SK-N-SH (cell line): ENCODE measurements at regions not wholly inside any gene's neighbourhood (a gene's known extent, or its start where the extent isn't known, plus 50 kb on each side); places are given as distances from the start of the nearest gene placed in this dataset.

ENCODE experiments used
- CTCF ChIA-PET: fragments of 300-600, 350-600 bp; formaldehyde crosslinking; extraction: SDS; loops from one replicate; lab custom pipeline; 2021; lab: Yijun Ruan, JAX
- POLR2A ChIA-PET: fragments of 350-600 bp; sonication (Branson Sonifier 250); formaldehyde crosslinking; extraction: SDS; loops from one replicate; lab custom pipeline; 2020; ENCODE audit warnings: antibody characterized with exemption, inconsistent platforms; lab: Yijun Ruan, JAX
- DNase-seq: peaks from one replicate; pipeline ENCODE4 v3.0.0; 2012
- H2AFZ ChIP-seq: fragments of 200-600 bp; sonication (generic); 2 replicates; pipeline ENCODE4 v1.8.1; 2016; ENCODE audit warnings: antibody characterized with exemption, mild to moderate bottlenecking, low read depth
- H3F3A ChIP-seq: fragments of 200-600 bp; sonication (generic); replicated peaks from 2 replicates; pipeline ENCODE3; 2016; ENCODE audit warnings: antibody characterized with exemption, mild to moderate bottlenecking; ENCODE audit not compliant: insufficient read depth
- H3K27ac ChIP-seq, 2 experiments: fragments of 200-500 bp in 1 of 2; fragments of 200-600 bp in 1 of 2; sonication (Bioruptor generic) in 1 of 2; sonication (generic), shearing (Covaris generic) in 1 of 2; 2 replicates each; pipeline versions ENCODE4 v1.5.1 to v1.6.1; 2014 to 2016; ENCODE audit warnings: low read depth in 2 of 2, inconsistent platforms in 1 of 2, low read length in 1 of 2, mild to moderate bottlenecking in 1 of 2, mixed read lengths in 1 of 2
- H3K27me3 ChIP-seq: fragments of 200-600 bp; sonication (generic), shearing (Covaris generic); 2 replicates; pipeline ENCODE4 v1.6.1; 2016; ENCODE audit warnings: mixed run types; ENCODE audit not compliant: insufficient read depth
- H3K36me3 ChIP-seq, 2 experiments: fragments of 200-500 bp in 1 of 2; fragments of 200-600 bp in 1 of 2; sonication (Bioruptor generic) in 1 of 2; sonication (generic) in 1 of 2; replicated peaks in 1 of 2; 2 replicates each; pipeline versions ENCODE3 to v1.5.1; 2014 to 2016; ENCODE audit warnings: low read length in 1 of 2, mild to moderate bottlenecking in 1 of 2; ENCODE audit not compliant: insufficient read depth in 2 of 2, control insufficient read depth in 1 of 2
- H3K4me1 ChIP-seq, 2 experiments: fragments of 200-500 bp in 1 of 2; fragments of 200-600 bp in 1 of 2; sonication (Bioruptor generic) in 1 of 2; sonication (generic), shearing (Covaris generic) in 1 of 2; 2 replicates each; pipeline versions ENCODE4 v1.5.1 to v1.6.1; 2014 to 2016; ENCODE audit warnings: low read depth in 1 of 2, low read length in 1 of 2, mixed run types in 1 of 2; ENCODE audit not compliant: insufficient read depth in 2 of 2, control insufficient read depth in 1 of 2
- H3K4me2 ChIP-seq: fragments of 200-600 bp; sonication (generic), shearing (Covaris generic); 2 replicates; pipeline ENCODE4 v1.6.1; 2017; ENCODE audit warnings: mixed run types
- H3K4me3 ChIP-seq, 2 experiments: fragments of 200-500 bp in 1 of 2; fragments of 200-600 bp in 1 of 2; sonication (Bioruptor generic) in 1 of 2; sonication (generic), shearing (Covaris generic) in 1 of 2; 2 replicates each; pipeline versions ENCODE4 v1.5.1 to v1.8.1; 2014 to 2016; ENCODE audit warnings: low read depth in 2 of 2, inconsistent platforms in 1 of 2, low read length in 1 of 2, mild to moderate bottlenecking in 1 of 2, mixed read lengths in 1 of 2, moderate library complexity in 1 of 2
- H3K79me2 ChIP-seq: fragments of 200-600 bp; sonication (generic); 2 replicates; pipeline ENCODE4 v1.8.1; 2017; ENCODE audit warnings: mild to moderate bottlenecking; ENCODE audit not compliant: insufficient read depth
- H3K9ac ChIP-seq: fragments of 200-600 bp; sonication (generic); 2 replicates; pipeline ENCODE4 v1.6.1; 2017; ENCODE audit warnings: mixed run types
- H3K9me2 ChIP-seq: fragments of 200-600 bp; sonication (generic); 2 replicates; pipeline ENCODE4 v1.6.1; 2017; ENCODE audit warnings: mixed run types
- H3K9me3 ChIP-seq: fragments of 200-600 bp; sonication (generic); 2 replicates; pipeline ENCODE4 v1.6.1; 2017; ENCODE audit warnings: mixed run types, mild to moderate bottlenecking, moderate library complexity
- H4K20me1 ChIP-seq: fragments of 200-600 bp; sonication (generic); 2 replicates; pipeline ENCODE4 v1.6.1; 2017; ENCODE audit warnings: mild to moderate bottlenecking, mixed run types; ENCODE audit not compliant: insufficient read depth
- FOSL2 ChIP-seq: IDR thresholded peaks from 2 replicates; pipeline ENCODE4 v1.4.0; 2012; ENCODE audit warnings: low read depth, mild to moderate bottlenecking, moderate library complexity, borderline replicate concordance
- GABPA ChIP-seq: IDR thresholded peaks from 2 replicates; pipeline ENCODE4 v1.4.0; 2012; ENCODE audit warnings: low read depth, mild to moderate bottlenecking
- NRF1 ChIP-seq: IDR thresholded peaks from 2 replicates; pipeline ENCODE4 v1.6.1; 2012; ENCODE audit warnings: low read depth, mild to moderate bottlenecking, low read length
- RXRA ChIP-seq: IDR thresholded peaks from 2 replicates; pipeline ENCODE4 v1.4.0; 2012; ENCODE audit warnings: low read depth, mild to moderate bottlenecking, borderline replicate concordance
- TAF1 ChIP-seq: IDR thresholded peaks from 2 replicates; pipeline ENCODE4 v1.6.1; 2012; ENCODE audit warnings: low read depth, mild to moderate bottlenecking, low read length, moderate library complexity, borderline replicate concordance
- TCF12 ChIP-seq: IDR thresholded peaks from 2 replicates; pipeline ENCODE4 v1.4.0; 2012
- TEAD4 ChIP-seq: IDR thresholded peaks from 2 replicates; pipeline ENCODE4 v1.4.0; 2012; ENCODE audit warnings: mild to moderate bottlenecking, borderline replicate concordance; ENCODE audit not compliant: insufficient read depth
- WGBS: methylation state at CpG from one replicate; pipeline ENCODE4 v1.1.6; 2017; ENCODE audit warnings: low lambda C conversion rate; 5-methylcytosine and 5-hydroxymethylcytosine counted together
- TF ChIP-seq, protein P1 (sequence below): IDR thresholded peaks from 2 replicates; pipeline ENCODE4; 2012
- TF ChIP-seq, protein P2 (sequence below): IDR thresholded peaks from 2 replicates; pipeline ENCODE4 v1.4.0; 2012; ENCODE audit warnings: low read depth, borderline replicate concordance
- TF ChIP-seq, protein P3 (sequence below): fragments of 150-350 bp; IDR thresholded peaks from 2 replicates; pipeline ENCODE4 v1.6.1; 2016; ENCODE audit warnings: mild to moderate bottlenecking, low read depth, low read length
- TF ChIP-seq, protein P4 (sequence below): fragments of 200-600 bp; sonication (generic); IDR thresholded peaks from 2 replicates; pipeline ENCODE4 v1.6.1; 2017; ENCODE audit warnings: antibody characterized with exemption, mild to moderate bottlenecking, moderate library complexity
- TF ChIP-seq, protein P5 (sequence below): fragments of 150-350 bp; IDR thresholded peaks from 2 replicates; pipeline ENCODE4 v1.6.1; 2017; ENCODE audit warnings: antibody characterized with exemption, low read length, low read depth, borderline replicate concordance

DNA sequence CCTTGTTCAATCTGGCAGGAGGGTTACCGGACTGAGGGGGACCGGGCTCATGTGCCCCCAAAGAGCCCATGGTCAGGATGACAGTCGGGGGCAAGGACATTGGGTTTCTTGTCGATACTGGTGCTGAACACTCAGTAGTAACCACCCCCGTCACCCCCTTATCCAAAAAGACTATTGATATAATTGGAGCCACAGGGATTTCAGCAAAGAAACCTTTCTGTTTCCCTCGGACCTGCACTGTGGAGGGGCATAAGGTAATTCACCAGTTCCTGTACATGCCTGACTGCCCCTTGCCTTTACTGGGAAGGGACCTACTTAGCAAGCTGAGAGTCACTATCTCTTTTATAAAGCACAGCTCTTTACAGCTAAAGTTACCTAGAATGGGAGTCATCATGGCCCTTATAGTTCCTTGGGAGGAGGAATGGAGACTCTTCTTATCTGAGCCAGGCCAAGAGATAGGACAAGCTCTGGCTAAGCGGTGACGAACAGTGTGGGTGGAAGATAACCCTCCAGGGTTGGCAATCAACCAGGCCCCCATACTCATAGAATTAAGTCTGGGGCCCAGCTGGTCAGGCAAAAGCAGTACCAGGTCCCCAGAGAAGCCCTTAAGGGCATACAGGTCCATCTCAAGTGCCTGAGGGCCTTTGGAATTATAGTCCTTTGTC lies 603.7 kb downstream of the UQCRFS1 start:
- Histone ChIP-seq H3K27me3 (no peaks in the 10 kb centered on the region), H3K36me3 (no peaks in the 10 kb centered on the region), H4K20me1 (no peaks in the 10 kb centered on the region), H3K79me2 (no peaks in the 10 kb centered on the region), H3K4me3 (no peak overlapping the region), H2AFZ (no peak overlapping the region), H3K4me2 (no peak overlapping the region), H3K4me1 (no peaks in the 10 kb centered on the region), H3K9ac (no peak overlapping the region), H3K9me2 (no peaks in the 10 kb centered on the region), H3K9me3 (no peaks in the 10 kb centered on the region), H3K27ac (no peak overlapping the region), H3F3A (no peaks in the 10 kb centered on the region)
- WGBS = 11% methylated on average over 8 of the region's 8 CpGs
- no peak for DNase-seq
- CTCF ChIA-PET = interaction anchor here (2.5 kb wide), 1 partner anchor 25 kb away, joined by 10 read pairs; no protein-coding TSS in a partner anchor
- TF ChIP-seq TCF12 = no peak
- TF ChIP-seq GABPA = no peak
- TF ChIP-seq TAF1 = no peak
- TF ChIP-seq RXRA = no peak
- TF ChIP-seq, protein P1, sequence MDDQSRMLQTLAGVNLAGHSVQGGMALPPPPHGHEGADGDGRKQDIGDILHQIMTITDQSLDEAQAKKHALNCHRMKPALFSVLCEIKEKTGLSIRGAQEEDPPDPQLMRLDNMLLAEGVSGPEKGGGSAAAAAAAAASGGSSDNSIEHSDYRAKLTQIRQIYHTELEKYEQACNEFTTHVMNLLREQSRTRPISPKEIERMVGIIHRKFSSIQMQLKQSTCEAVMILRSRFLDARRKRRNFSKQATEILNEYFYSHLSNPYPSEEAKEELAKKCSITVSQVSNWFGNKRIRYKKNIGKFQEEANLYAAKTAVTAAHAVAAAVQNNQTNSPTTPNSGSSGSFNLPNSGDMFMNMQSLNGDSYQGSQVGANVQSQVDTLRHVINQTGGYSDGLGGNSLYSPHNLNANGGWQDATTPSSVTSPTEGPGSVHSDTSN = no peak
- TF ChIP-seq TEAD4 = no peak
- TF ChIP-seq, protein P2, sequence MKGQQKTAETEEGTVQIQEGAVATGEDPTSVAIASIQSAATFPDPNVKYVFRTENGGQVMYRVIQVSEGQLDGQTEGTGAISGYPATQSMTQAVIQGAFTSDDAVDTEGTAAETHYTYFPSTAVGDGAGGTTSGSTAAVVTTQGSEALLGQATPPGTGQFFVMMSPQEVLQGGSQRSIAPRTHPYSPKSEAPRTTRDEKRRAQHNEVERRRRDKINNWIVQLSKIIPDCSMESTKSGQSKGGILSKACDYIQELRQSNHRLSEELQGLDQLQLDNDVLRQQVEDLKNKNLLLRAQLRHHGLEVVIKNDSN = no peak
- no peak for TF ChIP-seq FOSL2
- TF ChIP-seq, protein P3, sequence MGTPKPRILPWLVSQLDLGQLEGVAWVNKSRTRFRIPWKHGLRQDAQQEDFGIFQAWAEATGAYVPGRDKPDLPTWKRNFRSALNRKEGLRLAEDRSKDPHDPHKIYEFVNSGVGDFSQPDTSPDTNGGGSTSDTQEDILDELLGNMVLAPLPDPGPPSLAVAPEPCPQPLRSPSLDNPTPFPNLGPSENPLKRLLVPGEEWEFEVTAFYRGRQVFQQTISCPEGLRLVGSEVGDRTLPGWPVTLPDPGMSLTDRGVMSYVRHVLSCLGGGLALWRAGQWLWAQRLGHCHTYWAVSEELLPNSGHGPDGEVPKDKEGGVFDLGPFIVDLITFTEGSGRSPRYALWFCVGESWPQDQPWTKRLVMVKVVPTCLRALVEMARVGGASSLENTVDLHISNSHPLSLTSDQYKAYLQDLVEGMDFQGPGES = no peak
- TF ChIP-seq, protein P4, sequence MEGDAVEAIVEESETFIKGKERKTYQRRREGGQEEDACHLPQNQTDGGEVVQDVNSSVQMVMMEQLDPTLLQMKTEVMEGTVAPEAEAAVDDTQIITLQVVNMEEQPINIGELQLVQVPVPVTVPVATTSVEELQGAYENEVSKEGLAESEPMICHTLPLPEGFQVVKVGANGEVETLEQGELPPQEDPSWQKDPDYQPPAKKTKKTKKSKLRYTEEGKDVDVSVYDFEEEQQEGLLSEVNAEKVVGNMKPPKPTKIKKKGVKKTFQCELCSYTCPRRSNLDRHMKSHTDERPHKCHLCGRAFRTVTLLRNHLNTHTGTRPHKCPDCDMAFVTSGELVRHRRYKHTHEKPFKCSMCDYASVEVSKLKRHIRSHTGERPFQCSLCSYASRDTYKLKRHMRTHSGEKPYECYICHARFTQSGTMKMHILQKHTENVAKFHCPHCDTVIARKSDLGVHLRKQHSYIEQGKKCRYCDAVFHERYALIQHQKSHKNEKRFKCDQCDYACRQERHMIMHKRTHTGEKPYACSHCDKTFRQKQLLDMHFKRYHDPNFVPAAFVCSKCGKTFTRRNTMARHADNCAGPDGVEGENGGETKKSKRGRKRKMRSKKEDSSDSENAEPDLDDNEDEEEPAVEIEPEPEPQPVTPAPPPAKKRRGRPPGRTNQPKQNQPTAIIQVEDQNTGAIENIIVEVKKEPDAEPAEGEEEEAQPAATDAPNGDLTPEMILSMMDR = no peak
- no peak for TF ChIP-seq NRF1
- TF ChIP-seq, protein P5, sequence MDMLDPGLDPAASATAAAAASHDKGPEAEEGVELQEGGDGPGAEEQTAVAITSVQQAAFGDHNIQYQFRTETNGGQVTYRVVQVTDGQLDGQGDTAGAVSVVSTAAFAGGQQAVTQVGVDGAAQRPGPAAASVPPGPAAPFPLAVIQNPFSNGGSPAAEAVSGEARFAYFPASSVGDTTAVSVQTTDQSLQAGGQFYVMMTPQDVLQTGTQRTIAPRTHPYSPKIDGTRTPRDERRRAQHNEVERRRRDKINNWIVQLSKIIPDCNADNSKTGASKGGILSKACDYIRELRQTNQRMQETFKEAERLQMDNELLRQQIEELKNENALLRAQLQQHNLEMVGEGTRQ = no peak
- POLR2A ChIA-PET = no interaction called here
